ENCODE measurements at regions not wholly inside any gene's neighbourhood (a gene's known extent, or its start where the extent isn't known, plus 50 kb on each side); places are given as distances from the start of the nearest gene placed in this dataset.

DNA sequence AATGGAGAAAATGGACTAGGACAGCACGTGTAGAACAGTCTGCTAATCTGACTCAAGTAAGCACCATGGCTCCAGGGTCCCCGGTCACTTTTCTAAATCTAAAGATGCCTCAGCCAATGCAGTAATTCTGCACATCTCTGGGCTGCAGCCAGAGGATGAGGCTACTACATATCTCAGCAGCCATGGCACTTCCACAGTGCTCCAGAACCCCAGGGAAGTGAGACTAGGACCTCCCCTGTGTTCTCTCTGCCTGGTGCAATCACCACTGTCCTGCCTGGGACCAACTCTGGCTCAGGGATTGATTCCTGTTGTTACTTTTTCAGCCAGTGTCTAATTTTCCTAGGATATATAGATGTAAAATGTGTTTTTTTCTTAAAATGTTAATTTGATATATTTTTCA lies 129.4 kb upstream of the TOP3B start:
- intact Hi-C loops (cut with DNase I): no loop called here
- TF ChIP-seq POLR2A (IDR thresholded peaks at IDR 0.05) (no peak), POLR2AphosphoS5 (IDR thresholded peaks at IDR 0.05; ENCODE audit: insufficient read depth in 1 of 2, low read depth in 1 of 2) (no peak)
- TF ChIP-seq, protein P1, sequence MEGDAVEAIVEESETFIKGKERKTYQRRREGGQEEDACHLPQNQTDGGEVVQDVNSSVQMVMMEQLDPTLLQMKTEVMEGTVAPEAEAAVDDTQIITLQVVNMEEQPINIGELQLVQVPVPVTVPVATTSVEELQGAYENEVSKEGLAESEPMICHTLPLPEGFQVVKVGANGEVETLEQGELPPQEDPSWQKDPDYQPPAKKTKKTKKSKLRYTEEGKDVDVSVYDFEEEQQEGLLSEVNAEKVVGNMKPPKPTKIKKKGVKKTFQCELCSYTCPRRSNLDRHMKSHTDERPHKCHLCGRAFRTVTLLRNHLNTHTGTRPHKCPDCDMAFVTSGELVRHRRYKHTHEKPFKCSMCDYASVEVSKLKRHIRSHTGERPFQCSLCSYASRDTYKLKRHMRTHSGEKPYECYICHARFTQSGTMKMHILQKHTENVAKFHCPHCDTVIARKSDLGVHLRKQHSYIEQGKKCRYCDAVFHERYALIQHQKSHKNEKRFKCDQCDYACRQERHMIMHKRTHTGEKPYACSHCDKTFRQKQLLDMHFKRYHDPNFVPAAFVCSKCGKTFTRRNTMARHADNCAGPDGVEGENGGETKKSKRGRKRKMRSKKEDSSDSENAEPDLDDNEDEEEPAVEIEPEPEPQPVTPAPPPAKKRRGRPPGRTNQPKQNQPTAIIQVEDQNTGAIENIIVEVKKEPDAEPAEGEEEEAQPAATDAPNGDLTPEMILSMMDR (IDR thresholded peaks at IDR 0.05): no peak
- Histone ChIP-seq H3K36me3 (no peaks in the 10 kb centered on the region), H3K27ac (no peak overlapping the region), H3K9me3 (no peaks in the 10 kb centered on the region), H3K27me3 (no peaks in the 10 kb centered on the region), H3K4me1 (no peaks in the 10 kb centered on the region), H3K4me3 (no peak overlapping the region)
- no peak for DNase-seq (ENCODE audit: extremely low spot score in 2 of 2)

DNA sequence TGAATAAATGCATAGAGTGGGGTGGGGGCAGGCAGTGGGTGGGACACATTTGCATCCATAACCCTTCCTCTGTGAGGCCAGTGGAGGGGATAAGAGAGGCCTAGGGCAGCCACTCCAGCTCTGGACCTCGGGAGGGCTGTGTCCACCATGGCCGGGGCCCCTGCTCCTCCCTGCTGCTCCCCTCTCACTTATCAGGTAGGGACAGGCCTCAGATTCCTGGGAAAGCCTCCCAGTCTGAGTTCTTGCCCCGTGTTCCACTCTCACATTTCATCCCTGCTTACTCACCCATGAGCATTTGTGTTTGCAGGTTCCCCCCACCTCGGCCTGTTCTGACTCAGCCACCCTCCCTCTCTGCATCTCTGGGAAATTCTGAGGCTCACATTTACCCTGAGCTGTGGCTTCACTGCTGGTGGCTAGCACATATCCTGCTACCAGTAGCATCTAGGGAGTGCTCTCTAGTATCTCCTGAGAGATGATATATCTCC lies 128.7 kb upstream of the TOP3B start:
- H3K4me3 ChIP-seq: no peak overlapping the region
- TF ChIP-seq POLR2A (IDR thresholded peaks at IDR 0.05): no peak
- no peak for TF ChIP-seq POLR2AphosphoS5 (IDR thresholded peaks at IDR 0.05; ENCODE audit: insufficient read depth in 1 of 2, low read depth in 1 of 2)
- TF ChIP-seq, protein P1 (IDR thresholded peaks at IDR 0.05): no peak
- H3K36me3 ChIP-seq: no peaks in the 10 kb centered on the region
- H3K27me3 ChIP-seq: no peaks in the 10 kb centered on the region
- H3K4me1 ChIP-seq: no peaks in the 10 kb centered on the region
- H3K9me3 ChIP-seq: no peaks in the 10 kb centered on the region
- no peak overlapping the region for H3K27ac ChIP-seq
- intact Hi-C loops (cut with DNase I): no loop called here
- no peak for DNase-seq (ENCODE audit: extremely low spot score in 2 of 2)

DNA sequence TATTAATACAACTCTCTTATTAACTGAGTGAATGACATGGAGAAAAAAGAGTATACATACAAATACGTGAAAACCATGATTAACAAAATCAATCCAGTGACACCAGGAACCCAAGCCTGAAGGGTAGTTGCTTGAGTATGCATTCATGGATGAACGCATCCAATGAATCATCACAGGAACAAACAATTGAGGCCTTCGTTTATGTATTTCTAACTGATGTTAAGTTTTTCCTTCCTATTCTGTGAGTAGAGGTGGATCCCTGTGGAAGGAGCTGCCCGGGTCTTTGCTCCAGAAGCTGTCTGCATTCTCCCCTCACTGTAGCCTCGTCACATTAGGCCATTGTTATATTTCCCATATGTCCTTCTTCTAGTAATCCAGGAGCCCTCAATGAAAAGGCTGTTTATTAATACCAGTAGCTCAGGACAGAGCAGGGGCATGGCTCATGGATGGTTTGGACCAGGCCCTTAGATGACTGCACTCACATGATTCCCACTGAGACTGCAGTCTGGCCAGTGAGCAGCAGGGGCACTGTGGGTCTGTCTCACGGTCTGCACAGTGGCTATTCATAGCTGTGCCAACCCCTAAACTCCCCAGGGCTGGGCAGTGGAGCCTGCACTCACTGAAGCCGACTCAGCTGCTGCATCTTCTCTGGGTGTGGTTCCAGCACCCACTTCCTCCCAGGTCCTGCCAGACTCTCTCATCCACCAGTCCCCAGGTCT lies 128.1 kb upstream of the TOP3B start:
- Histone ChIP-seq H3K4me3 (no peak overlapping the region), H3K27ac (no peak overlapping the region), H3K27me3 (no peaks in the 10 kb centered on the region), H3K9me3 (no peaks in the 10 kb centered on the region), H3K4me1 (no peaks in the 10 kb centered on the region), H3K36me3 (no peaks in the 10 kb centered on the region)
- DNase-seq (ENCODE audit: extremely low spot score in 2 of 2): no peak
- TF ChIP-seq, protein P1 (IDR thresholded peaks at IDR 0.05): no peak
- TF ChIP-seq POLR2AphosphoS5 (IDR thresholded peaks at IDR 0.05; ENCODE audit: insufficient read depth in 1 of 2, low read depth in 1 of 2) (no peak), POLR2A (IDR thresholded peaks at IDR 0.05) (no peak)
- intact Hi-C loops (cut with DNase I): no loop called here

DNA sequence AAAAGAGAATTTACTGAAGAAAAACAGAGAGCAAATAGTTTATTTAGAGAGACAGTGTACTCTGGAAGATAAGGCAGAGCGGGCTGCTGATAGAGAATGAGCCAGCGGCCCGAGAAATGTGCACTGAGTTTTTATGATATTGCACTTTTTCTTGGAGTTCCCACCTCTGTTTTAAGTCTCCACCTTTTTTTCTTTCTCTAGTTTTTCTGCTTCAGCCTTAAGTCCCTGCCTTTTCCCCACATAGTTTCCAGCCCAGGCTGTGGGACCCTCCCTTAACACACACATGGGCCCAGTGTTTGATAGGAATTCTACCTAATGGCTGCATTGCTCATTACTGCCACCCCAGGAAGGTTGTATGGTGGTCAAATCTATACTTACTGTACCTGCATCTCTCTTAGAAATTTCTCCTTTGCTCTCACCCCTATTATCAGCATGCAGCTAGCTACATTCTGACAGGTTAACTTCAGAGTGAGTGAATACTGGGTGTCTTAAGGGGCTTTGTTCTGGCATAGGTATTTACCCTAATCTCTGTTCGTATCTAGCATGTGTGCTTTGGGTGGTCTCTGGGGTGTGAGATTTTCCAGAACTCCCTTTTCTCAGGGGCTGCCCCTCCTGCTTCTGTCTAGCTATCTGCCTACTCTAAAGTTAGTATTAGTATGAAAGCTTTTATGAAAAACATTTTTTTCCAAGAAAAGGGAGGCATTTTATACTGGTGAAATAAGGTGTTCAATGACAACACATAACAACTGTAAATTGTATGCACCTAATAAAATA lies 127.3 kb upstream of the TOP3B start:
- intact Hi-C loops (cut with DNase I): no loop called here
- H3K9me3 ChIP-seq: no peaks in the 10 kb centered on the region
- H3K4me3 ChIP-seq: no peak overlapping the region
- no peak overlapping the region for H3K27ac ChIP-seq
- H3K27me3 ChIP-seq: no peaks in the 10 kb centered on the region
- no peak for DNase-seq (ENCODE audit: extremely low spot score in 2 of 2)
- TF ChIP-seq, protein P1 (IDR thresholded peaks at IDR 0.05): no peak
- TF ChIP-seq POLR2AphosphoS5 (IDR thresholded peaks at IDR 0.05; ENCODE audit: insufficient read depth in 1 of 2, low read depth in 1 of 2): no peak
- TF ChIP-seq POLR2A (IDR thresholded peaks at IDR 0.05): no peak
- H3K36me3 ChIP-seq: no peaks in the 10 kb centered on the region
- H3K4me1 ChIP-seq: no peaks in the 10 kb centered on the region

DNA sequence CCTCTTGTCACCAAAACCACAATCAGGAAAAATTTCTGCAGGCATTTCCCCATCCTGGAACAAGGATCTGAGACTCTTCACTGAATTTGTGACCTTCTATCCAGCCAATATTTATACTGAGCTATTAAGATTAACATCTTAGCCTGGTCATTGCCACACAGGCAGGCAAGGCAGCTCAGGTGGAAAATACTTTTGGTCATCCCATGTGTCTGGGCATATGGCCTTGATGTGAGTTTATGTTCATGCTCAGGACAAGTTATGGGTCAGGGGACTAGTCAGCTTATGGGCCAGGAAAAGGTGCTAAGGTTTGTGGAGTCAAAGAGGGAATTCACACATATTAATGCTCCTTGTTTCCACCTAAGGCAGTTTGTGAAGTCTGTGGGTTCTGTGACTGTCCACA lies 124.3 kb upstream of the TOP3B start:
- intact Hi-C loops (cut with DNase I): no loop called here
- DNase-seq (ENCODE audit: extremely low spot score in 2 of 2): no peak
- TF ChIP-seq POLR2A (IDR thresholded peaks at IDR 0.05) (no peak), POLR2AphosphoS5 (IDR thresholded peaks at IDR 0.05; ENCODE audit: insufficient read depth in 1 of 2, low read depth in 1 of 2) (no peak)
- TF ChIP-seq, protein P1 (IDR thresholded peaks at IDR 0.05): no peak

More for the DNA sequence above, 124.3 kb upstream of the TOP3B start:
- H3K4me3 ChIP-seq: no peak overlapping the region
- H3K9me3 ChIP-seq: no peaks in the 10 kb centered on the region
- no peaks in the 10 kb centered on the region for H3K27me3 ChIP-seq
- no peaks in the 10 kb centered on the region for H3K4me1 ChIP-seq
- H3K27ac ChIP-seq: no peak overlapping the region
- H3K36me3 ChIP-seq: no peaks in the 10 kb centered on the region

Data from vagina (tissue), 2 donors.